Activated CD8-positive, alpha-beta T cell treated with anti-CD3 and anti-CD28 coated beads, Interleukin-2, amount 10 ng/mL, durations not matched to agents 7 days and 5 days (primary cell): ENCODE measurements at regions not wholly inside any gene's neighbourhood (a gene's known extent, or its start where the extent isn't known, plus 50 kb on each side); places are given as distances from the start of the nearest gene placed in this dataset.

Experiments used
- ATAC-seq: fragments of 150-1000 bp; cut with Tn5 transposase; one replicate; pipeline ENCODE4 v1.10.0; 2021; ENCODE audit warnings: moderate library complexity
- CTCF ChIA-PET: fragments of 350-600 bp; sonication (Branson Sonifier 250); formaldehyde crosslinking; loops from one replicate; lab custom pipeline; 2021; ENCODE audit warnings: antibody characterized with exemption; lab: Charles Lee
- POLR2A ChIA-PET: fragments of 350-600 bp; sonication (Branson Sonifier 250); formaldehyde crosslinking; loops from one replicate; lab custom pipeline; 2021; ENCODE audit warnings: antibody characterized with exemption; lab: Charles Lee
- DNase-seq: peaks from one replicate; pipeline ENCODE4 v3.0.0-alpha.2; 2020
- H3K27ac Mint-ChIP-seq: one replicate; pipeline ENCODE4 v1.8.0; 2021; ENCODE audit warnings: mild to moderate bottlenecking, mixed read lengths
- H3K27me3 Mint-ChIP-seq: one replicate; pipeline ENCODE4 v1.8.0; 2021; ENCODE audit warnings: low read depth, mixed read lengths
- H3K36me3 Mint-ChIP-seq: one replicate; pipeline ENCODE4 v1.8.0; 2021; ENCODE audit warnings: low read depth, mixed read lengths
- H3K4me1 Mint-ChIP-seq: one replicate; pipeline ENCODE4 v1.8.0; 2021; ENCODE audit warnings: low read depth, mixed read lengths
- H3K4me3 Mint-ChIP-seq: one replicate; pipeline ENCODE4 v1.8.0; 2021; ENCODE audit warnings: mild to moderate bottlenecking, mixed read lengths
- H3K9me3 Mint-ChIP-seq: one replicate; pipeline ENCODE4 v1.8.0; 2022; ENCODE audit warnings: mixed read lengths; ENCODE audit not compliant: insufficient read depth

GRCh38 chr20:11861479-11861878 lies 56.2 kb upstream of the BTBD3 start:
- Mint-ChIP-seq H3K27ac (no peak overlapping the region), H3K36me3 (no peaks in the 10 kb centered on the region), H3K4me1 (no peaks in the 10 kb centered on the region), H3K27me3 (no peaks in the 10 kb centered on the region), H3K4me3 (no peak overlapping the region), H3K9me3 (no peaks in the 10 kb centered on the region)
- DNase-seq (no peak), ATAC-seq (no peak)
- CTCF ChIA-PET = no interaction called here
- POLR2A ChIA-PET = no interaction called here

DNA sequence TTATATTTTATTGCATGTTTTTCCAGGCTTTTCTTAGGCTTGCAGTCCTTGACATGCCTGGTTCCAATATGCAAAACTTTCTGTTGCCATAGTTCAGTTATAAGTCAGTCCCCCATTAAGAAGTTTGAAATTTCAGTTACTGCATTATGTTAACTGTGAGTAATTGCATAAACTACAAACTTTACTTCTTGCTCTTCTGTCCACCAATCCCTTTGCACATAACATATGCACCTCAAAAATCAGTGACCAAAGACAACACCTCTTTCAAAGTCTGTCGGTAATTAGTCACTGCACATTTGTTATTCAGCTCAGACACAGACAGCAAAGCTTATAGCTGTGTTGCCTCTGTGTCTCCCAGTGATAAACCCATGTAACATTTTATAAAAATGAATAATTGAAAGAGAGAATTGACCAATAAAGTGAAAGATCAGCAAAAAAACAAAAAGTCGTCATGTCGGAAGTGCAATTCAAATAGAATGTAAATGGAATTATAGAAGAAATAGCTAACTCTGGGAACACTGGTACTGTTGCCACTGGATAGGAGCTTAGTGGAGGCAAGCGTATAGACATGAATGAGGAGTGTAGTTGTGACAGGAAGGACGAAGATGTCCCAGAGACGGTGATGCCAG lies 50.3 kb upstream of the BTBD3 start:
- Mint-ChIP-seq H3K27ac (no peak overlapping the region), H3K27me3 (no peaks in the 10 kb centered on the region), H3K4me3 (no peak overlapping the region), H3K36me3 (no peaks in the 10 kb centered on the region), H3K4me1 (no peaks in the 10 kb centered on the region), H3K9me3 (no peaks in the 10 kb centered on the region)
- ChIA-PET CTCF (no interaction called here), POLR2A (no interaction called here)
- ATAC-seq (no peak), DNase-seq (no peak)
